Esophagus muscularis mucosa (tissue), 3 donors: ENCODE measurements at regions not wholly inside any gene's neighbourhood (a gene's known extent, or its start where the extent isn't known, plus 50 kb on each side); places are given as distances from the start of the nearest gene placed in this dataset.

Experiments
- CTCF ChIP-seq, 3 experiments: fragments of 200-600 bp in 2 of 3; fragments of 450-650 bp in 1 of 3; sonication (generic) in 2 of 3; IDR thresholded peaks; one replicate each; pipeline ENCODE4 v1.5.1; 2017 to 2019; ENCODE audit warnings: antibody characterized with exemption in 3 of 3, mild to moderate bottlenecking in 2 of 3, moderate library complexity in 1 of 3
- POLR2A ChIP-seq: fragments of 450-650 bp; IDR thresholded peaks from one replicate; pipeline ENCODE4 v1.6.1; 2017; ENCODE audit warnings: antibody characterized with exemption, moderate library complexity, mild to moderate bottlenecking, low read depth
- POLR2AphosphoS5 ChIP-seq, 2 donors: sonication (generic); formaldehyde crosslinking; IDR thresholded peaks; one replicate each; pipeline ENCODE4 v1.6.1; 2017; ENCODE audit warnings: antibody characterized with exemption in 2 of 2

DNA sequence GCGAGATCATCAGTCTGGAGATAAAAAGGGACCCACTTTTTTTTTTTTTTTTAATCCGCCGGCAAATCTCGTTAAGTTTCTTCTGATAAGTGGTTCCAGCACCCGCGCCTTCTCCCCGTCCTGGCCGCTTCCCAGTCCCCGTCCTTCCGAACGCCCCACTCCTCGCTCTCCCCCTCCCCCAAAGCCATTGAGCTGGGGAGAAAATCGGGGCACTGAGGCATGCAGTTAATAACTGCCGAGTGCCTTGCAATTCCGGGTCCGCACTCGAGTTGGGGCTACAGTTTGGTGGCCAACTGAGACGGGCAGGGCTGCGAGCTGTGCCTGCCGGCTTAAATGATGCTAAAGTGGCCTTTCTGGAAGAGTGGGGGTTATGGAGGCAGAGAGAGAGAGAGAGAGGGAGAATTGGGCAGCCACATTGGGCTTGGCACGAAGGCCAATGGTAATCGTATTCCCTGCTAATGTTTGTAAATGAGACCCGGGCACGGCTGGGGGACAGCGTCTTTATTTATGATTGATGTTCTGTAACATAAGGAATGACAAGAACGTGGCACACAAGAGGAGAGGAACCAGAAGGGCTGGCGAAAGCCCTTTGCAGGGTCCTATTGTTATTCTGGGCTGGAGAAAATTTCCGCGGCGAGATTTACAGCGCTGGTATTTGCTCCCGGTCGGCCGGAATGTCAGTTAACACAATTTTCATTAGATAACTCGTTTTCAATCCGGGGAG, 115.4 kb upstream of the MYL2 start:
- TF ChIP-seq POLR2A (no peak), CTCF (IDR thresholded peaks at IDR 0.05) (no peak), POLR2AphosphoS5 (IDR thresholded peaks at IDR 0.05) (no peak)
